ENCODE measurements at regions not wholly inside any gene's neighbourhood (a gene's known extent, or its start where the extent isn't known, plus 50 kb on each side); places are given as distances from the start of the nearest gene placed in this dataset.

DNA sequence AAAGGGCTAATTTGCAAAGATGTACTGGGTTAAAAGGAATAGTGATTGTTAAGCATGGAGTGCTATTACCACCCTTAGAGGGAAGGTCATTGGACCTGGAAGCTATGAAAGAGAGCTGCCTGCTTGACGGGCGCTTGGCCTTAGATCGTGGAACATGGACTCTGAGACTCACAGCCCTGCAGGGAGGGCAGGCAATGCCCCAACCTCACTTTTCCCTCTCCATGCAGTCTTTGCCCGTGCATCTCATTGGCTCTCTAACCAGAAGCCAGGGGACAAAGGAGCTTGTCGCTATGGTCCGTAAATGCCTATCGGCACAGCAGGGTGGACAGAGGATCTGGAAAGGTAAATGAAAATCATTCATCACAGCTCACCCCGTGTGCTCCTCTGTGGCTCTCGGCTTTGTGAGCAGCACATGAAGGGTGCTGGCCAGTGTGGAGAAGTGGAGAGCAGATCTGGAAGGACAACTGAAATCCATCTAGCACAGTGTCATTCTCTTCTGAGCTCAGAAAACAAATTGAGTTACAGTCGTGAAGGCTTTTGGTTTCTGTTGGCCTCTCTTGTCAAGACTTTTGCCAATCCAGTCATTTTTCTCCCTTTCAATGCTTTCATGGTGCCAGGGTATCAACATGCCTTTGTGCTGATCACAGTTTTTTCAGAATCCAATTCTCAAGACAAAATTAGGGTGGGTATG lies 186.2 kb downstream of the SNX18 start:
- TF ChIP-seq GATA3 (IDR thresholded peaks at IDR 0.05; ENCODE audit: low read depth, low read length) (no peak), GATA2 (IDR thresholded peaks at IDR 0.05; ENCODE audit: low read depth, low read length) (no peak)
